Lower leg skin (tissue), 3 donors: ENCODE measurements at regions not wholly inside any gene's neighbourhood (a gene's known extent, or its start where the extent isn't known, plus 50 kb on each side); places are given as distances from the start of the nearest gene placed in this dataset.

Experiments
- POLR2A ChIP-seq, 2 donors: fragments of 450-650 bp; IDR thresholded peaks; one replicate each; pipeline ENCODE4 v1.6.1; 2016 to 2017; ENCODE audit warnings: antibody characterized with exemption in 2 of 2, mild to moderate bottlenecking in 1 of 2, moderate library complexity in 1 of 2
- TF ChIP-seq, protein P1 (sequence below), 3 donors: fragments of 450-650 bp; IDR thresholded peaks; one replicate each; pipeline ENCODE4 v1.5.1; 2016; ENCODE audit warnings: antibody characterized with exemption in 3 of 3, mild to moderate bottlenecking in 3 of 3, moderate library complexity in 2 of 3

- TF ChIP-seq, protein P1, sequence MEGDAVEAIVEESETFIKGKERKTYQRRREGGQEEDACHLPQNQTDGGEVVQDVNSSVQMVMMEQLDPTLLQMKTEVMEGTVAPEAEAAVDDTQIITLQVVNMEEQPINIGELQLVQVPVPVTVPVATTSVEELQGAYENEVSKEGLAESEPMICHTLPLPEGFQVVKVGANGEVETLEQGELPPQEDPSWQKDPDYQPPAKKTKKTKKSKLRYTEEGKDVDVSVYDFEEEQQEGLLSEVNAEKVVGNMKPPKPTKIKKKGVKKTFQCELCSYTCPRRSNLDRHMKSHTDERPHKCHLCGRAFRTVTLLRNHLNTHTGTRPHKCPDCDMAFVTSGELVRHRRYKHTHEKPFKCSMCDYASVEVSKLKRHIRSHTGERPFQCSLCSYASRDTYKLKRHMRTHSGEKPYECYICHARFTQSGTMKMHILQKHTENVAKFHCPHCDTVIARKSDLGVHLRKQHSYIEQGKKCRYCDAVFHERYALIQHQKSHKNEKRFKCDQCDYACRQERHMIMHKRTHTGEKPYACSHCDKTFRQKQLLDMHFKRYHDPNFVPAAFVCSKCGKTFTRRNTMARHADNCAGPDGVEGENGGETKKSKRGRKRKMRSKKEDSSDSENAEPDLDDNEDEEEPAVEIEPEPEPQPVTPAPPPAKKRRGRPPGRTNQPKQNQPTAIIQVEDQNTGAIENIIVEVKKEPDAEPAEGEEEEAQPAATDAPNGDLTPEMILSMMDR (IDR thresholded peaks at IDR 0.05), result no peak
- no peak for TF ChIP-seq POLR2A (IDR thresholded peaks at IDR 0.05)
Measured at GRCh38 chr15:98416222-98416855, 232.0 kb upstream of the IGF1R start.
